Muscle of leg (tissue), 3 donors: ENCODE measurements at regions not wholly inside any gene's neighbourhood (a gene's known extent, or its start where the extent isn't known, plus 50 kb on each side); places are given as distances from the start of the nearest gene placed in this dataset.
A peak's percentile ranks its signal among the peaks of the same experiment; 100 is the strongest.

Experiments
- DNase-seq: peaks from one replicate; pipeline ENCODE4 v3.0.0; 2013
- H3K27ac ChIP-seq: one replicate; pipeline ENCODE4 v1.5.1; 2013; ENCODE audit warnings: mild to moderate bottlenecking, low read length, control low read depth
- H3K27me3 ChIP-seq: one replicate; pipeline ENCODE4 v1.6.1; 2013; ENCODE audit warnings: low read length; ENCODE audit not compliant: control insufficient read depth, insufficient read depth
- H3K36me3 ChIP-seq: one replicate; pipeline ENCODE4 v1.6.1; 2013; ENCODE audit warnings: low read length; ENCODE audit not compliant: control insufficient read depth, insufficient read depth
- H3K4me1 ChIP-seq: one replicate; pipeline ENCODE4 v1.6.1; 2013; ENCODE audit warnings: low read length; ENCODE audit not compliant: control insufficient read depth, insufficient read depth
- H3K4me3 ChIP-seq: one replicate; pipeline ENCODE4 v1.5.1; 2013; ENCODE audit warnings: low read length, control low read depth
- H3K9me3 ChIP-seq: replicated peaks from 2 replicates; pipeline ENCODE4 v1.6.1; 2013; ENCODE audit warnings: low read depth, low read length; ENCODE audit not compliant: control insufficient read depth
- WGBS: methylation state at CpG from one replicate; pipeline ENCODE4 v1.1.5; 2013; ENCODE audit warnings: missing lambda C conversion rate; ENCODE audit not compliant: insufficient coverage; 5-methylcytosine and 5-hydroxymethylcytosine counted together

GRCh38 chr12:128052331-128052730, 214.6 kb upstream of the TMEM132C start:
- DNase-seq, result no peak
- Histone ChIP-seq H3K27me3 (no peaks in the 10 kb centered on the region), H3K9me3 (no peaks in the 10 kb centered on the region), H3K27ac (no peak overlapping the region), H3K4me3 (no peak overlapping the region), H3K4me1 (no peaks in the 10 kb centered on the region), H3K36me3 (no peaks in the 10 kb centered on the region)
- 55% methylated on average over 2 of the region's 8 CpGs for WGBS

GRCh38 chr12:128052777-128053176, 214.2 kb upstream of the TMEM132C start:
- DNase-seq, result no peak

GRCh38 chr12:128055567-128055966, 211.4 kb upstream of the TMEM132C start:
- Histone ChIP-seq H3K27me3 (no peaks in the 10 kb centered on the region), H3K4me1 (no peaks in the 10 kb centered on the region), H3K4me3 (no peak overlapping the region), H3K27ac (no peak overlapping the region), H3K36me3 (no peaks in the 10 kb centered on the region), H3K9me3 (no peaks in the 10 kb centered on the region)
- DNase-seq, result no peak
- 75% methylated on average over 2 of the region's 6 CpGs for WGBS

More at GRCh38 chr12:128052777-128053176, 214.2 kb upstream of the TMEM132C start:
- Histone ChIP-seq H3K9me3 (no peaks in the 10 kb centered on the region), H3K27me3 (no peaks in the 10 kb centered on the region), H3K27ac (no peak overlapping the region), H3K4me1 (no peaks in the 10 kb centered on the region), H3K4me3 (no peak overlapping the region), H3K36me3 (no peaks in the 10 kb centered on the region)
- WGBS, result 75% methylated on average over 4 of the region's 5 CpGs

GRCh38 chr12:128056136-128056801, 210.7 kb upstream of the TMEM132C start:
- Histone ChIP-seq H3K27me3 (no peaks in the 10 kb centered on the region), H3K9me3 (no peaks in the 10 kb centered on the region), H3K4me1 (no peaks in the 10 kb centered on the region), H3K4me3 (no peak overlapping the region), H3K27ac (no peak overlapping the region), H3K36me3 (no peaks in the 10 kb centered on the region)
- DNase-seq, result no peak
- 28% methylated on average over 9 of the region's 10 CpGs for WGBS

- Histone ChIP-seq H3K27ac (no peak overlapping the region), H3K4me1 (no peaks in the 10 kb centered on the region), H3K9me3 (no peaks in the 10 kb centered on the region), H3K36me3 (no peaks in the 10 kb centered on the region), H3K4me3 (no peak overlapping the region), H3K27me3 (no peaks in the 10 kb centered on the region)
- WGBS, result 100% methylated on average over 6 of the region's 9 CpGs
- no peak for DNase-seq
Measured at GRCh38 chr12:128057586-128057985, 209.4 kb upstream of the TMEM132C start.

- WGBS, result 73% methylated on average over 8 of the region's 18 CpGs
Measured at GRCh38 chr12:128059621-128060370, 207.2 kb upstream of the TMEM132C start.

GRCh38 chr12:128068211-128068610, 198.8 kb upstream of the TMEM132C start:
- Histone ChIP-seq H3K9me3 (no peaks in the 10 kb centered on the region), H3K4me3 (no peak overlapping the region), H3K36me3 (no peaks in the 10 kb centered on the region), H3K27me3 (no peaks in the 10 kb centered on the region), H3K4me1 (no peaks in the 10 kb centered on the region), H3K27ac (no peak overlapping the region)
- no peak for DNase-seq
- 83% methylated on average over 3 of the region's 5 CpGs for WGBS

More at GRCh38 chr12:128059621-128060370, 207.2 kb upstream of the TMEM132C start:
- no peaks in the 10 kb centered on the region for H3K27me3 ChIP-seq
- H3K4me1 ChIP-seq, result no peaks in the 10 kb centered on the region
- no peaks in the 10 kb centered on the region for H3K36me3 ChIP-seq
- DNase-seq, result no peak
- no peak overlapping the region for H3K4me3 ChIP-seq
- no peaks in the 10 kb centered on the region for H3K9me3 ChIP-seq
- H3K27ac ChIP-seq, result no peak overlapping the region

GRCh38 chr12:128069359-128069997, 197.5 kb upstream of the TMEM132C start:
- H3K4me3 ChIP-seq, result no peak overlapping the region
- DNase-seq, result peak; percentile 35
- no peak overlapping the region for H3K27ac ChIP-seq
- H3K27me3 ChIP-seq, result no peaks in the 10 kb centered on the region
- WGBS, result 0% methylated on average over 4 of the region's 12 CpGs
- H3K9me3 ChIP-seq, result no peaks in the 10 kb centered on the region
- no peaks in the 10 kb centered on the region for H3K36me3 ChIP-seq
- H3K4me1 ChIP-seq, result no peaks in the 10 kb centered on the region

- no peak overlapping the region for H3K4me3 ChIP-seq
- H3K36me3 ChIP-seq, result no peaks in the 10 kb centered on the region
- H3K9me3 ChIP-seq, result no peaks in the 10 kb centered on the region
- no peak for DNase-seq
- H3K27ac ChIP-seq, result no peak overlapping the region
- no peaks in the 10 kb centered on the region for H3K27me3 ChIP-seq
- 87% methylated on average over 8 of the region's 13 CpGs for WGBS
- H3K4me1 ChIP-seq, result peaks cover 8% of the 10 kb centered on the region
Measured at GRCh38 chr12:128073937-128074336, 193.0 kb upstream of the TMEM132C start.

- H3K4me3 ChIP-seq, result no peak overlapping the region
- no peak for DNase-seq
- no peaks in the 10 kb centered on the region for H3K9me3 ChIP-seq
- no peaks in the 10 kb centered on the region for H3K27me3 ChIP-seq
- H3K4me1 ChIP-seq, result peaks cover 8% of the 10 kb centered on the region
- WGBS, result 82% methylated on average over 9 of the region's 9 CpGs
- no peaks in the 10 kb centered on the region for H3K36me3 ChIP-seq
- H3K27ac ChIP-seq, result no peak overlapping the region
Measured at GRCh38 chr12:128075332-128075731, 191.6 kb upstream of the TMEM132C start.
